ENCODE measurements at regions not wholly inside any gene's neighbourhood (a gene's known extent, or its start where the extent isn't known, plus 50 kb on each side); places are given as distances from the start of the nearest gene placed in this dataset.

DNA sequence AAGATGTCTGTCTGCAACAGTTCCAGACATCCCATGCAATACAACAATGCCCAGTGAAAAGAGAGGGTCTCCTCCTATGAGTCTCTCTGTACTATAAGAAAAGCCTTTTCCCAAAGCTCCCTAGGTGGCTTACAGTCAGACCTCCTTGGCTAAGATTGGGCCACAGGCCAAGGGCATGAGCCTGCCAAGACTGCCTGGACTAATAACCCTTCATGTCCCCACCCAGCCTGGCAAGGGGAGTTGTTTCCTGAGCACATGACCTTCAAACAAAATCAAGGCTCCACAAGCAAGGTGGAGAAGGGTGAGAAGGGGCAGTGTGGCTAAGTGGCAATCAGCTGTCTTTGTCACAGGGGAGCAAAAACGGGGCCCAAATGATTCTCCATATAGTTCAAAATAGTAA is 75.6 kb upstream of the ZSWIM6 start:
- TF ChIP-seq POLR2A (IDR thresholded peaks at IDR 0.05; ENCODE audit: low read length), result no peak
- no peak for TF ChIP-seq GATA1 (IDR thresholded peaks at IDR 0.05; ENCODE audit: low read depth, low read length)

Measured in erythroblast (primary cell).